ENCODE measurements at regions not wholly inside any gene's neighbourhood (a gene's known extent, or its start where the extent isn't known, plus 50 kb on each side); places are given as distances from the start of the nearest gene placed in this dataset.

DNA sequence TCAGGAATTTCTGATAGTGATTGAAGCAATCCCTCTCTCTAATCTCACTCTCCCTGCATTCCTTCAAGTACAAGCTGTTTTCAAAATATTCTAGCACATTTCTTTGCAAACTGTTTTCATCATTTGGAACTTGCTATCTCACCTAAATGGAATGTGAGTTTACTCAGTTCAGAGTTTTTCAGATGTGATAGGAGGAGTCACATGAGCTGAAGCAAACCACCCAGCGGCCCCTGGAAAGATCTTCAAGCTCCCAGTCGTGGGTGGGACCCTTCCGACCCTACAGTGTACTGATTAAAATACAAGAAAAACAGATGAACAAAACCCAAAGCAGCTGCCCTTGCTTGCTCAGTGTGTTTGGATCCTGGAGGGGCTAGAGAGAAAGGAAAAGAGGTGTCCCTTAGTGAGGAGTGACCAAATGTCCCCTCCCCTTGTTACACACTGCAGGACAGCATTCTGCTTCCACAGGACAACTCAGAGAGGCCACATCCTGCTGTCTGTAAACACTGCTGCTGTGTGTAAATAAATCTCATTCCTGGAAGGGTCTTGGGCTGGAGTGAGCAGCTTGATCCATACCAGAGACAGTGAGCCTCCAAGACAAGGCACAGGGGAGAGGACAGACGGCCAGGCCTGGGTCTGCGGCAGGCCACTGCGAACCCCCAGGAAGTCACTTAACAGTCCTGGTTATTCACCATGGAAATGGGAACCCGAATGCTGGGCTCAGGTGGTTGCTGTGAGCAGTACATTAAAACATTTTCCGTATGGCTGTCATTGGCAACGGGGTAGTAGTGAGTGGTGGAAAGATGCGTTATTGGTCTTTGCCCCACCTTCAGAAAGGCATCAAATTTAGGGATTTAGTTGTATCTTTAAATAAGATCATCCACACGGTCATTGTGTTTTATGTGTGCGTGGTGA, 229.2 kb downstream of the RHOU start:
- no peaks in the 10 kb centered on the region for H3K9me3 ChIP-seq (ENCODE audit: insufficient read depth, low read length)
- no peaks in the 10 kb centered on the region for H3K27me3 ChIP-seq (ENCODE audit: insufficient read depth, insufficient read length)
- H3K9ac ChIP-seq (ENCODE audit: insufficient read length, low read depth) = no peak overlapping the region
- no peak for DNase-seq (ENCODE audit: low read depth, low spot score)
- peaks cover 3% of the 10 kb centered on the region for H3K4me1 ChIP-seq (ENCODE audit: insufficient read depth, insufficient read length)
- H3K36me3 ChIP-seq (ENCODE audit: insufficient read depth, insufficient read length, low read length) = no peaks in the 10 kb centered on the region
- H3K4me3 ChIP-seq (ENCODE audit: insufficient read length, low read depth) = no peak overlapping the region
- TF ChIP-seq YY1 (IDR thresholded peaks at IDR 0.05; ENCODE audit: insufficient read depth, insufficient read length) (no peak), SUZ12 (IDR thresholded peaks at IDR 0.05; ENCODE audit: extremely low read depth, insufficient read depth, insufficient read length) (no peak), ZNF274 (IDR thresholded peaks at IDR 0.05; ENCODE audit: low read depth, low read length) (no peak)

DNA sequence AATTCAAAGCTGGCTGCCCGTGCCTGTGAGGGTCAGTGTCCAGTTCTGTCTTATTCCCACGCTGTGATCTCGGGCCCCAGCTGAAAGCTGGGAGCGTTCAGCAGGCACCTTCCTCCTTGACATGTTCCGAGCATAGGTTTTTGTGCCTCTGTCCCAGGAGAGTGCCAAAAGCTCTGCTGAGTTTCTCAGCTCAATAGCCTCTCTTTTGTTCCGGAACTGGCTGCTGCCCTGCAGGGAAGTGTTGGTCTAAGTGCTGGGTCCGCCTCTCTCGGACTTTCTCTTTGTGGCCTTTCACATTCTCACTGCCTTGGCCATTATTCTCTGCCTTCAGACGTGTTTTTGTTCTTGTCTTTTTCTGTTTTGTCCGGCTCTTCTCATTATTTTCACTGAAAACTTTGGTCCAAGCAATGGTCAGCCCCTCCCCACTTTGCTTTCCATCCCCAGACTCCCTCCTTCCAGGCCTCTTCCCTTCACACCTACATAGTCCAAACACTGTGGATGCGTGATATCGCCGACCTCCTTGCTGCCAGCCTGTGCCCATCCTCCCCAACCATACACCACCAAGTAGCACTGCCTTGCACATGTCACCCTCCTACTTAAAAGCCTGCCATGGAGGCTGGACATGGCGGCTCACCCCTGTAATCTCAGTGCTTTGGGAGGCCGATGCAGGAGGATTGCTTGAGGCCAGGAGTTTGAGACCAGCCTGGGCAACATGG, 233.8 kb downstream of the RHOU start:
- TF ChIP-seq SUZ12 (IDR thresholded peaks at IDR 0.05; ENCODE audit: extremely low read depth, insufficient read depth, insufficient read length) (no peak), ZNF274 (IDR thresholded peaks at IDR 0.05; ENCODE audit: low read depth, low read length) (no peak), YY1 (IDR thresholded peaks at IDR 0.05; ENCODE audit: insufficient read depth, insufficient read length) (no peak)
- H3K4me3 ChIP-seq (ENCODE audit: insufficient read length, low read depth) = no peak overlapping the region
- no peak overlapping the region for H3K9ac ChIP-seq (ENCODE audit: insufficient read length, low read depth)
- H3K9me3 ChIP-seq (ENCODE audit: insufficient read depth, low read length) = no peaks in the 10 kb centered on the region
- no peaks in the 10 kb centered on the region for H3K36me3 ChIP-seq (ENCODE audit: insufficient read depth, insufficient read length, low read length)
- peaks cover 5% of the 10 kb centered on the region for H3K4me1 ChIP-seq (ENCODE audit: insufficient read depth, insufficient read length)
- H3K27me3 ChIP-seq (ENCODE audit: insufficient read depth, insufficient read length) = no peaks in the 10 kb centered on the region
- no peak for DNase-seq (ENCODE audit: low read depth, low spot score)

DNA sequence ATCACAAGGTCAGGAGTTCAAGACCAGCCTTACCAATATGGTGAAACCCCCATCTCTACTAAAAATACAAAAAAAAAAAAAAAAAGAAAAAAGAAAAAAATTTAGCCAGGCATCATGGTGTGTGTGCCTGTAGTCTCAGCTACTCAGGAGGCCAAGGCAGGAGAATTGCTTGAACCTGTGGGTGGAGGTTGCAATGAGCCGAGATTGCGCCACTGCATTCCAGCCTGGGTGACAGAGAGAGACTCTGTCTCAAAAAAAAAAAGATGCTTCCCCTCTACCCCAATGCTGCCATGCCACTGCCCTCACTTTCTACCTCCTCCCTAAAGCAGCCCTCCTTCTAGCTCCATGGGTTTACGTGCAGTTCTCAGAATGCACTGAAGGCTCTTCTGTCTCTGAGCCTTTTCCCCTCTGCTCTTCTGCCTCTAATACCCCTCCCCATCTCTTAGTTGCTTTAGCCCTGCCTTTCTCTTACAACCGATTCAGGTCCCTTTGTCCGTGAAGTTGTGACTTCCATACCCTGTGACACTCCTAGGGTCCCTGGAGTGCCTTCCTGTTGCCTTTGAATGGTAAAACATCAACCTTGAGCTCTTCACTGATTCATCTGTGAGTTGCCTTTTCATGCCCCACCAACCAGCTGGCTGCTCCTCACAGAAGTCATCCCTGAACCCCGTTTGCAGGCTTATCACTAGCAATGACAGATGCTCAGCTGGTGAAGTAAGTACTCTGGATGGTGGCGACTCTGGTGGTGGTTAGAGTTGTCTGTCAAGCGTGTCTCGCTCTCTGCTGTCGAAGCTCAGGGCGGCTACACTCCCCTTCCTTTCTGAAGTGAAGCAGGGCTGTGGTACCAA, 234.9 kb downstream of the RHOU start:
- Histone ChIP-seq H3K9ac (ENCODE audit: insufficient read length, low read depth) (no peak overlapping the region), H3K9me3 (ENCODE audit: insufficient read depth, low read length) (no peaks in the 10 kb centered on the region), H3K4me3 (ENCODE audit: insufficient read length, low read depth) (no peak overlapping the region), H3K27me3 (ENCODE audit: insufficient read depth, insufficient read length) (no peaks in the 10 kb centered on the region), H3K36me3 (ENCODE audit: insufficient read depth, insufficient read length, low read length) (no peaks in the 10 kb centered on the region), H3K4me1 (ENCODE audit: insufficient read depth, insufficient read length) (peaks cover 4% of the 10 kb centered on the region)
- DNase-seq (ENCODE audit: low read depth, low spot score) = no peak
- no peak for TF ChIP-seq YY1 (IDR thresholded peaks at IDR 0.05; ENCODE audit: insufficient read depth, insufficient read length)
- TF ChIP-seq SUZ12 (IDR thresholded peaks at IDR 0.05; ENCODE audit: extremely low read depth, insufficient read depth, insufficient read length) = no peak
- TF ChIP-seq ZNF274 (IDR thresholded peaks at IDR 0.05; ENCODE audit: low read depth, low read length) = no peak

DNA sequence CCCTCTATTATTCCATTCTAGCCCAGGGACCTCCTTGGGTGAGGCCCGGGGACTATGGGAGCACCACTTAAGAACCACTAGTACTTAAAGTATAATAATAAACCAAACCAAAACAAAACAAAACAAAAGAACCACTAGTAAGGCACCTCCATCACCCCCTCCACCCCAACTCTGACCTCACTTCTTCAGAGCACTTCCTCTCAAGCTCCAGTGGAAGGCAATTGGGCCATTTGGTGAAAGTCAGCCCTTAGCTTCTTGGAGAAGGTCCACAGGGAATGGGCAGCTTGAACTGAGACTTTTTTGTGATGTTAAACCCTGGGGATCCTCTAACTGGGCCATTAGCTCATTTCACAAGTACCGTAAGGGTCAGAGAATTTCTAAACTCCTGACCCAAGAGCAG, 237.3 kb downstream of the RHOU start:
- H3K4me3 ChIP-seq (ENCODE audit: insufficient read length, low read depth) = no peak overlapping the region
- H3K27me3 ChIP-seq (ENCODE audit: insufficient read depth, insufficient read length) = no peaks in the 10 kb centered on the region
- DNase-seq (ENCODE audit: low read depth, low spot score) = no peak
- H3K9ac ChIP-seq (ENCODE audit: insufficient read length, low read depth) = no peak overlapping the region
- H3K36me3 ChIP-seq (ENCODE audit: insufficient read depth, insufficient read length, low read length) = no peaks in the 10 kb centered on the region
- TF ChIP-seq SUZ12 (IDR thresholded peaks at IDR 0.05; ENCODE audit: extremely low read depth, insufficient read depth, insufficient read length) (no peak), YY1 (IDR thresholded peaks at IDR 0.05; ENCODE audit: insufficient read depth, insufficient read length) (no peak), ZNF274 (IDR thresholded peaks at IDR 0.05; ENCODE audit: low read depth, low read length) (no peak)
- H3K4me1 ChIP-seq (ENCODE audit: insufficient read depth, insufficient read length) = peaks cover 6% of the 10 kb centered on the region
- H3K9me3 ChIP-seq (ENCODE audit: insufficient read depth, low read length) = no peaks in the 10 kb centered on the region

DNA sequence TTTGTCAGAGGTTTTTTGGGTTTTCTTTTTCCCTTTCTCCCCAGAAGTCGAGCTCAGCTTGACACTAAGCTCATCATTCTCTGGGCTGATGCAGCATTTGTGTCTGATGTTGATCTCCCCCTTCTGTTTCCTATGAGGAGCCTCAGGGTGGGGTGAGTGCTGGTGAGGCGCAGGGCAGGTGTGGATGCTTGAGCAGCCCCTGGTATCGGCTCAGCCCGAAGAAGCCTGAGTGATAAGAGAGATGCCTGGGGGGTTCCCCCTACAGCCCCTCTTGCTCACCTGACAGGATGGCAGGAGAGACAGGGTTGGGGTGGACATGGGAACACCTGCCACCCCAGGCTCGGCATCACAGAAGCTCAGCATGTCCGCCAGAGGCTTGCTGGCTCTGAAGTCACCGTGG, 239.0 kb downstream of the RHOU start:
- H3K27me3 ChIP-seq (ENCODE audit: insufficient read depth, insufficient read length) = no peaks in the 10 kb centered on the region
- H3K4me1 ChIP-seq (ENCODE audit: insufficient read depth, insufficient read length) = peaks cover 13% of the 10 kb centered on the region
- H3K36me3 ChIP-seq (ENCODE audit: insufficient read depth, insufficient read length, low read length) = no peaks in the 10 kb centered on the region
- no peak overlapping the region for H3K4me3 ChIP-seq (ENCODE audit: insufficient read length, low read depth)
- DNase-seq (ENCODE audit: low read depth, low spot score) = no peak
- no peaks in the 10 kb centered on the region for H3K9me3 ChIP-seq (ENCODE audit: insufficient read depth, low read length)
- no peak overlapping the region for H3K9ac ChIP-seq (ENCODE audit: insufficient read length, low read depth)
- TF ChIP-seq YY1 (IDR thresholded peaks at IDR 0.05; ENCODE audit: insufficient read depth, insufficient read length) = no peak
- TF ChIP-seq ZNF274 (IDR thresholded peaks at IDR 0.05; ENCODE audit: low read depth, low read length) = no peak
- no peak for TF ChIP-seq SUZ12 (IDR thresholded peaks at IDR 0.05; ENCODE audit: extremely low read depth, insufficient read depth, insufficient read length)

DNA sequence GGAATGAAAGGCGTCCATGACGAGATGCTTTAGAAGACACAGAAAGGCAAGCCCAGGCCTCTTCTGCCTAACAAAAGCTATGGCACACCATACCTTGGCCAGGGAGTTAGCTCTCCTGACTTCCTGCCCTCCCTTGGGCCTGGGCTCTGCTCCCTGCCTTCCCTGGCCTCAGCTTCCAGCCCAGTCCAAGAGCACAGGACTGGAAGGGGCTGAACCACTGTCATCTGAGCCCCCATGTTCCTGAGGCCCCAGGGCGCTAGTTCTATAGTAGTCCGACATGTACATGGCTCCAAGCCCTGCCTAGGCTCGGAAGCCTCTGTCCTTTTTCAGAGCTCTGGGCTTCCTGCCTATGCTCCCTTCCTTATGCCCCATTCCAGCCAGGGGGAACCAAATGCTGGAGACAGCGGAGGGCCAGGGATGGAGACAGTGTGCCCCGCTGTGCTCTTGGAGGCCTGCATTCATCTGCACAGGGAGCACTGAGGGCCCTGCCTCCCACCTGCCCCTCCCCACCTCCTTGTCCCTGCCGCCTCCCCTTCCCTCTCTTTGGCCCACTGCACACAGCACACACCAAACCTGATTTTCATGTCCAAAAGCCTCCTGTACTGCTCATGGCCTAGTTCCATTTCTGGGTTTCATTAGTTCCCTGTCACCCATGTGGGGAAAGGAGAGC, 240.1 kb downstream of the RHOU start:
- H3K4me1 ChIP-seq (ENCODE audit: insufficient read depth, insufficient read length) = peaks cover 16% of the 10 kb centered on the region
- H3K9me3 ChIP-seq (ENCODE audit: insufficient read depth, low read length) = no peaks in the 10 kb centered on the region
- no peak overlapping the region for H3K9ac ChIP-seq (ENCODE audit: insufficient read length, low read depth)
- no peaks in the 10 kb centered on the region for H3K27me3 ChIP-seq (ENCODE audit: insufficient read depth, insufficient read length)
- no peak overlapping the region for H3K4me3 ChIP-seq (ENCODE audit: insufficient read length, low read depth)
- no peak for DNase-seq (ENCODE audit: low read depth, low spot score)
- H3K36me3 ChIP-seq (ENCODE audit: insufficient read depth, insufficient read length, low read length) = no peaks in the 10 kb centered on the region
- TF ChIP-seq SUZ12 (IDR thresholded peaks at IDR 0.05; ENCODE audit: extremely low read depth, insufficient read depth, insufficient read length) (no peak), ZNF274 (IDR thresholded peaks at IDR 0.05; ENCODE audit: low read depth, low read length) (no peak), YY1 (IDR thresholded peaks at IDR 0.05; ENCODE audit: insufficient read depth, insufficient read length) (no peak)

Measured in NT2/D1 (cell line).